CD4-positive, alpha-beta T cell (primary cell): ENCODE measurements at regions not wholly inside any gene's neighbourhood (a gene's known extent, or its start where the extent isn't known, plus 50 kb on each side); places are given as distances from the start of the nearest gene placed in this dataset.

Experiments used
- ATAC-seq: fragments of 200-7000 bp; cut with Tn5 transposase; one replicate; pipeline ENCODE4 v1.10.0; 2022; ENCODE audit warnings: mild to moderate bottlenecking; ENCODE audit not compliant: poor library complexity
- CTCF ChIA-PET: fragments of 350-600 bp; sonication (Branson Sonifier 250); formaldehyde crosslinking; loops from one replicate; lab custom pipeline; 2021; ENCODE audit warnings: antibody characterized with exemption, inconsistent platforms; lab: Charles Lee
- POLR2A ChIA-PET: fragments of 350-600 bp; sonication (Branson Sonifier 250); formaldehyde crosslinking; loops from one replicate; lab custom pipeline; 2021; ENCODE audit warnings: antibody characterized with exemption, inconsistent platforms; lab: Charles Lee
- DNase-seq, 14 experiments: peaks; one replicate each; pipeline ENCODE4 v3.0.0-alpha.2; 2013 to 2020; ENCODE audit warnings: mixed read lengths in 2 of 14
- H3K27ac ChIP-seq, 2 donors: one replicate each; pipeline versions ENCODE4 v1.5.1 to v1.7.0; 2013; ENCODE audit warnings: low read length in 2 of 2, low read depth in 1 of 2, mild to moderate bottlenecking in 1 of 2
- H3K27me3 ChIP-seq, 2 experiments: 1 replicate in 1 of 2; 2 replicates in 1 of 2; pipeline versions ENCODE4 v1.6.1 to v1.7.0; 2013; ENCODE audit warnings: low read length in 2 of 2, control low read depth in 1 of 2, mild to moderate bottlenecking in 1 of 2, moderate library complexity in 1 of 2; ENCODE audit not compliant: insufficient read depth in 2 of 2, control insufficient read depth in 1 of 2
- H3K36me3 ChIP-seq: one replicate; pipeline ENCODE4 v1.6.1; 2013; ENCODE audit warnings: low read length, control low read depth; ENCODE audit not compliant: insufficient read depth
- H3K4me1 ChIP-seq: one replicate; pipeline ENCODE4 v1.6.1; 2013; ENCODE audit warnings: low read length, control low read depth; ENCODE audit not compliant: insufficient read depth
- H3K4me3 ChIP-seq: one replicate; pipeline ENCODE4 v1.5.1; 2013; ENCODE audit warnings: mild to moderate bottlenecking, low read length, moderate library complexity
- H3K9me3 ChIP-seq, 2 experiments: 1 replicate in 1 of 2; 2 replicates in 1 of 2; pipeline versions ENCODE4 v1.6.1 to v1.7.0; 2013; ENCODE audit warnings: low read length in 2 of 2, mild to moderate bottlenecking in 2 of 2, control low read depth in 1 of 2, moderate library complexity in 1 of 2; ENCODE audit not compliant: control insufficient read depth in 1 of 2, insufficient read depth in 1 of 2
- H3K27ac Mint-ChIP-seq: one replicate; pipeline ENCODE4 v1.8.0; 2020; ENCODE audit warnings: mixed read lengths
- H3K27me3 Mint-ChIP-seq: one replicate; pipeline ENCODE4 v1.8.0; 2021; ENCODE audit warnings: mixed read lengths
- H3K36me3 Mint-ChIP-seq: one replicate; pipeline ENCODE4 v1.8.0; 2021; ENCODE audit warnings: low read depth, mixed read lengths
- H3K4me1 Mint-ChIP-seq: one replicate; pipeline ENCODE4 v1.8.0; 2021; ENCODE audit warnings: low read depth, mixed read lengths
- H3K4me3 Mint-ChIP-seq: one replicate; pipeline ENCODE4 v1.8.0; 2020; ENCODE audit warnings: mild to moderate bottlenecking, mixed read lengths
- H3K9me3 Mint-ChIP-seq: one replicate; pipeline ENCODE4 v1.8.0; 2020; ENCODE audit warnings: mixed read lengths
- CTCF ChIP-seq: fragments of 200-600 bp; IDR thresholded peaks from one replicate; pipeline ENCODE4 v1.8.0; 2022; ENCODE audit warnings: antibody characterized with exemption, mild to moderate bottlenecking
- intact Hi-C, 2 experiments: fragments of 100-400 bp; cut with DNase I in 1 of 2; cut with micrococcal nuclease in 1 of 2; formaldehyde crosslinking; loops; one replicate each; pipeline versions ENCODE4 v1.15.1 to v1.9.0; 2023 to 2025; cut with DNase I, micrococcal nuclease

GRCh38 chr2:234406085-234406484, 90.8 kb downstream of the ARL4C start:
- H3K9me3 ChIP-seq: no peaks in the 10 kb centered on the region
- no peaks in the 10 kb centered on the region for H3K9me3 Mint-ChIP-seq
- no peak for TF ChIP-seq CTCF
- intact Hi-C loops: no loop called here
- H3K36me3 Mint-ChIP-seq: no peaks in the 10 kb centered on the region
- no peaks in the 10 kb centered on the region for H3K36me3 ChIP-seq
- peaks cover 13% of the 10 kb centered on the region for H3K4me1 ChIP-seq
- H3K27ac ChIP-seq: no peak overlapping the region
- no peaks in the 10 kb centered on the region for H3K27me3 ChIP-seq
- no peak for ATAC-seq
- no peaks in the 10 kb centered on the region for H3K27me3 Mint-ChIP-seq
- CTCF ChIA-PET: interaction anchor here (2.1 kb wide), 1 partner anchor 95 kb away, joined by 7 read pairs; no protein-coding TSS in a partner anchor
- H3K4me3 ChIP-seq: no peak overlapping the region
- H3K4me1 Mint-ChIP-seq: peaks cover 47% of the 10 kb centered on the region
- DNase-seq: no peak
- POLR2A ChIA-PET: interaction anchor here (1.1 to 1.2 kb wide), 2 partner anchors 20 to 33 kb away, joined by 3 read pairs; no protein-coding TSS in a partner anchor
- H3K27ac Mint-ChIP-seq: no peak overlapping the region
- H3K4me3 Mint-ChIP-seq: no peak overlapping the region

- intact Hi-C loops: no loop called here
- Histone ChIP-seq H3K4me1 (peaks cover 12% of the 10 kb centered on the region), H3K9me3 (no peaks in the 10 kb centered on the region), H3K27me3 (no peaks in the 10 kb centered on the region), H3K27ac (no peak overlapping the region), H3K4me3 (no peak overlapping the region), H3K36me3 (no peaks in the 10 kb centered on the region)
- H3K9me3 Mint-ChIP-seq: no peaks in the 10 kb centered on the region
- no peak overlapping the region for H3K27ac Mint-ChIP-seq
- H3K4me1 Mint-ChIP-seq: peaks cover 46% of the 10 kb centered on the region
- DNase-seq (peak in 1 of 14 experiments; percentile 39), ATAC-seq (no peak)
- no peaks in the 10 kb centered on the region for H3K36me3 Mint-ChIP-seq
- ChIA-PET POLR2A (interaction anchor here (0.7 to 1.2 kb wide), 2 partner anchors 21 to 113 kb away, joined by 3 read pairs; no protein-coding TSS in a partner anchor), CTCF (no interaction called here)
- H3K4me3 Mint-ChIP-seq: no peak overlapping the region
- TF ChIP-seq CTCF: no peak
- no peaks in the 10 kb centered on the region for H3K27me3 Mint-ChIP-seq
Observed at GRCh38 chr2:234405462-234405861, 91.4 kb downstream of the ARL4C start.

- Histone ChIP-seq H3K4me1 (peaks cover 8% of the 10 kb centered on the region), H3K27ac (no peak overlapping the region), H3K4me3 (no peak overlapping the region), H3K9me3 (no peaks in the 10 kb centered on the region), H3K27me3 (no peaks in the 10 kb centered on the region), H3K36me3 (no peaks in the 10 kb centered on the region)
- no peaks in the 10 kb centered on the region for H3K36me3 Mint-ChIP-seq
- H3K4me3 Mint-ChIP-seq: no peak overlapping the region
- POLR2A ChIA-PET: interaction anchor here (0.7 to 1.2 kb wide), 2 partner anchors 21 to 112 kb away, joined by 3 read pairs; no protein-coding TSS in a partner anchor
- CTCF ChIA-PET: no interaction called here
- H3K27ac Mint-ChIP-seq: no peak overlapping the region
- intact Hi-C loops: no loop called here
- H3K9me3 Mint-ChIP-seq: no peaks in the 10 kb centered on the region
- no peaks in the 10 kb centered on the region for H3K27me3 Mint-ChIP-seq
- H3K4me1 Mint-ChIP-seq: peaks cover 42% of the 10 kb centered on the region
- no peak for TF ChIP-seq CTCF
- DNase-seq: no peak
- ATAC-seq: no peak
Observed at GRCh38 chr2:234404957-234405356, 91.9 kb downstream of the ARL4C start.
